ENCODE measurements at regions not wholly inside any gene's neighbourhood (a gene's known extent, or its start where the extent isn't known, plus 50 kb on each side); places are given as distances from the start of the nearest gene placed in this dataset.

DNA sequence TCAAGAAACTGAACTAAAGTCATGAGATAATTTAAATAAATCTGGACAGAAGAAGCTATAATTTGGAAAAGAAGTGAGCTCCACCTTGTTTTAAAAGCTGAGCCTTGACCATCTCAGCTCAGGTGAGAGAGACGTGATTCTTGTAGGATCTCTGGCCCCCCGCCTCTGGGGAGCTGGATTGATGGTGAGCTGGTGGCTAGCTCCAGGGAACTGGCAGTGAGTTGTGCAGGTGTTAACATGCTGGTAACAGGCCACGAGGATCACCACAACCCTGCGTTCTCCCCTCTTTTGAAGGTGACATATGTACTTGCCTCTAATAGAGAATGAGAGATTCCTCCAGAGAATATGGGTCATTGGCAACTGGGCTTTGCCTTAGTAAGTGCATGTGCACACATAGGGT is 485.1 kb downstream of the IRS2 start:
- CTCF ChIA-PET: no interaction called here

GRCh38 chr13:109297628-109298027 is 488.8 kb downstream of the IRS2 start:
- H3K36me3 ChIP-seq (ENCODE audit: control insufficient read depth in 1 of 2, insufficient read depth in 2 of 2, low read length in 2 of 2): no peaks in the 10 kb centered on the region
- no peak overlapping the region for H3K4me2 ChIP-seq (ENCODE audit: low read length)
- CTCF ChIA-PET: no interaction called here
- DNase-seq (ENCODE audit: low read depth, low spot score): no peak
- H4K20me1 ChIP-seq (ENCODE audit: insufficient read depth): no peaks in the 10 kb centered on the region
- H3K9me3 ChIP-seq (ENCODE audit: control insufficient read depth in 1 of 2, insufficient read depth in 1 of 2, low read depth in 1 of 2, low read length in 2 of 2): peaks cover 0 to 4% of the 10 kb centered on the region in 2 experiments; a peak in 2 of 4 replicates
- H3K9ac ChIP-seq (ENCODE audit: low read length): no peak overlapping the region
- H3K27ac ChIP-seq (ENCODE audit: low read depth, low read length): no peak overlapping the region
- intact Hi-C loops (cut with micrococcal nuclease): no loop called here
- TF ChIP-seq POLR2A (IDR thresholded peaks at IDR 0.05; ENCODE audit: borderline replicate concordance, extremely low read depth, insufficient read depth, insufficient read length): no peak
- TF ChIP-seq POLR2AphosphoS5 (IDR thresholded peaks at IDR 0.05; ENCODE audit: low read depth, low read length): no peak
- no peak for TF ChIP-seq ZFX (IDR thresholded peaks at IDR 0.05)
- TF ChIP-seq ZNF274 (IDR thresholded peaks at IDR 0.05; ENCODE audit: low read depth, low read length): no peak
- TF ChIP-seq FOSL1 (IDR thresholded peaks at IDR 0.05; ENCODE audit: low read depth): no peak
- TF ChIP-seq, protein P1, sequence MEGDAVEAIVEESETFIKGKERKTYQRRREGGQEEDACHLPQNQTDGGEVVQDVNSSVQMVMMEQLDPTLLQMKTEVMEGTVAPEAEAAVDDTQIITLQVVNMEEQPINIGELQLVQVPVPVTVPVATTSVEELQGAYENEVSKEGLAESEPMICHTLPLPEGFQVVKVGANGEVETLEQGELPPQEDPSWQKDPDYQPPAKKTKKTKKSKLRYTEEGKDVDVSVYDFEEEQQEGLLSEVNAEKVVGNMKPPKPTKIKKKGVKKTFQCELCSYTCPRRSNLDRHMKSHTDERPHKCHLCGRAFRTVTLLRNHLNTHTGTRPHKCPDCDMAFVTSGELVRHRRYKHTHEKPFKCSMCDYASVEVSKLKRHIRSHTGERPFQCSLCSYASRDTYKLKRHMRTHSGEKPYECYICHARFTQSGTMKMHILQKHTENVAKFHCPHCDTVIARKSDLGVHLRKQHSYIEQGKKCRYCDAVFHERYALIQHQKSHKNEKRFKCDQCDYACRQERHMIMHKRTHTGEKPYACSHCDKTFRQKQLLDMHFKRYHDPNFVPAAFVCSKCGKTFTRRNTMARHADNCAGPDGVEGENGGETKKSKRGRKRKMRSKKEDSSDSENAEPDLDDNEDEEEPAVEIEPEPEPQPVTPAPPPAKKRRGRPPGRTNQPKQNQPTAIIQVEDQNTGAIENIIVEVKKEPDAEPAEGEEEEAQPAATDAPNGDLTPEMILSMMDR (IDR thresholded peaks at IDR 0.05 in 2 of 3, conservative IDR thresholded peaks at IDR 0.05 in 1 of 3; ENCODE audit: borderline replicate concordance in 1 of 3, insufficient read depth in 1 of 3, low read depth in 2 of 3, low read length in 2 of 3): no peak
- no peak overlapping the region for H3K4me3 ChIP-seq (replicated peaks in 1 of 2; ENCODE audit: low read depth in 1 of 2, low read length in 2 of 2)
- no peak for ATAC-seq
- H3K79me2 ChIP-seq (ENCODE audit: insufficient read depth, low read length): no peaks in the 10 kb centered on the region
- RAD21 ChIA-PET (ENCODE audit: low non-redundant PET in 1 of 2, low total read pairs in 2 of 2, uncharacterized antibody in 2 of 2, unreplicated experiment in 2 of 2): no interaction called here
- no peaks in the 10 kb centered on the region for H3K4me1 ChIP-seq (ENCODE audit: control insufficient read depth in 1 of 2, insufficient read depth in 2 of 2, low read length in 2 of 2)
- POLR2A ChIA-PET: no interaction called here
- H3K27me3 ChIP-seq (ENCODE audit: insufficient read depth, low read length): no peaks in the 10 kb centered on the region
- BruUV-seq (replicated peaks): no TSS peak
- H3K9me2 ChIP-seq (ENCODE audit: insufficient read depth): no peaks in the 10 kb centered on the region
- no peak overlapping the region for H2AFZ ChIP-seq (ENCODE audit: low read depth, low read length, poor library complexity, severe bottlenecking)

More for the DNA sequence above, 485.1 kb downstream of the IRS2 start:
- POLR2A ChIA-PET: no interaction called here
- Histone ChIP-seq H3K27ac (ENCODE audit: low read depth, low read length) (no peak overlapping the region), H3K4me2 (ENCODE audit: low read length) (no peak overlapping the region), H3K79me2 (ENCODE audit: insufficient read depth, low read length) (no peaks in the 10 kb centered on the region), H3K4me1 (ENCODE audit: control insufficient read depth in 1 of 2, insufficient read depth in 2 of 2, low read length in 2 of 2) (no peaks in the 10 kb centered on the region), H3K9me3 (ENCODE audit: control insufficient read depth in 1 of 2, insufficient read depth in 1 of 2, low read depth in 1 of 2, low read length in 2 of 2) (no peaks in the 10 kb centered on the region), H2AFZ (ENCODE audit: low read depth, low read length, poor library complexity, severe bottlenecking) (no peak overlapping the region), H3K4me3 (replicated peaks in 1 of 2; ENCODE audit: low read depth in 1 of 2, low read length in 2 of 2) (no peak overlapping the region), H3K36me3 (ENCODE audit: control insufficient read depth in 1 of 2, insufficient read depth in 2 of 2, low read length in 2 of 2) (no peaks in the 10 kb centered on the region), H4K20me1 (ENCODE audit: insufficient read depth) (no peaks in the 10 kb centered on the region), H3K9me2 (ENCODE audit: insufficient read depth) (no peaks in the 10 kb centered on the region), H3K9ac (ENCODE audit: low read length) (no peak overlapping the region), H3K27me3 (ENCODE audit: insufficient read depth, low read length) (no peaks in the 10 kb centered on the region)
- RAD21 ChIA-PET (ENCODE audit: low non-redundant PET in 1 of 2, low total read pairs in 2 of 2, uncharacterized antibody in 2 of 2, unreplicated experiment in 2 of 2): no interaction called here
- TF ChIP-seq FOSL1 (IDR thresholded peaks at IDR 0.05; ENCODE audit: low read depth): no peak
- BruUV-seq (replicated peaks): no TSS peak
- ATAC-seq (no peak), DNase-seq (ENCODE audit: low read depth, low spot score) (no peak)
- intact Hi-C loops (cut with micrococcal nuclease): no loop called here

Measured in HCT116 (cell line).